Stimulated activated CD4-positive, alpha-beta T cell treated with anti-CD3 and anti-CD28 coated beads, TNF-alpha, amount 100 ng/mL, for 48 hours (primary cell): ENCODE measurements at regions not wholly inside any gene's neighbourhood (a gene's known extent, or its start where the extent isn't known, plus 50 kb on each side); places are given as distances from the start of the nearest gene placed in this dataset.
"Not testable (repeated sequence)": the region's sequence is repeated elsewhere in the genome, so short reads cannot be mapped to it uniquely, and the experiment has no call there.

Experiments used
- DNase-seq, 3 donors: peaks; one replicate each; pipeline ENCODE4 v3.0.0-alpha.2; 2020; ENCODE audit warnings: low read depth in 3 of 3

GRCh38 chr2:36058953-36059352, 296.6 kb upstream of the CRIM1 start:
- DNase-seq, result no peak

DNA sequence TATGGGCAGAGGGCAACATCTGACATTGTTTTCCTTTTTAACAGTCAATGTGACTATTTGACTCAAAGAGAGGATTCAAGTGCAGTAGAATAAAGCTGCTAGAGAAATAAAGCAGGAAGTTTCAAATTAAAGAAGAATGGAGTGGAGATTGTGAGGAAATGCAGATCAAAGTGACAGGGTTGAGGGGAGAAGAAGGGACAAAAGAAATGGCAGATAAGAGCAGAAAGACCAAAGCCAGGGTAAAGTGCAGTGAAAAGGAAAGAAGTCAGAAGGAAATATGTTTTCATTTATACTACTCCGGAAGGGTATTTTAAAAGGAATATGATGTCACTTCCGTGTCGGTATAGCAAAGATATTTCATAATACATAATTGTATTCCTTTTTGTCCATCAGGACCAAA, 297.5 kb upstream of the CRIM1 start:
- DNase-seq, result no peak

- no peak for DNase-seq
These were observed 302.8 kb upstream of the CRIM1 start for GRCh38 chr2:36052819-36053218.

DNA sequence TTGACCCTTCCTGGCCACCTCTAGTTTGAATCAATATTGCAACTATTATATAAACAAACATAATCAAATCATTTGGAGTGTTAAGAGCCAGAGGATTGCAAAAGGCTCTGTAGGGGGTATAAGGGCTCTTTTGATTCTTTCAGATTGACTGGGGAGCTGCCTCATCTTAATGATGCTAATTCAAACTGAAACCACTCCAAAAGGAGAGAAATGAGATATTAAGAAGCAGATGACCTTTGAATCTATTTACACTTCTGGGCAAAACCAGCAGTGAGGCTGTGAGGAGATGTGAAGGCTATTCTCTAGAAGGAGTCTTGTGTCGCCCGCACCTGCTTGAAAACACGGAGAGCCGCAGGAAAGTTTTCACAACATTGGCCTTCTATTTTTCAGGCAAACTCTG, 311.2 kb upstream of the CRIM1 start:
- DNase-seq, result no peak

DNA sequence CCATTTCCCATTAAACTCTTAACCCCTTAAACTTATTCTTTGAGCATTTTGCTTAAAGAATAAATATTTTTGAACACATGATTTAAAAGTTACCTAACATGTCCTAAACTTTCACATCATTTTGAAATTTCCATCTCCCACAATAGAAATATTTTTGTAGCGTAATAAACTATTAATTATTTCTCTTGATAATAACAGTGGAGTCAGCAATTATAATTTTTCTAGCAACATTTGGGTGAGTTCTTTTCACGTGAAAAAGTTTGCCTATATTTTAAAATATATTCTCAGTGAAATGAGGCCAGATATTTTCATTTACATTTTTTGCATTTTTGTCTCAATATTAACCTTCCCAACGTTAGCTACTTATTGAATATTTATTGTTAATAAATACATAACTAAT, 320.4 kb upstream of the CRIM1 start:
- no peak for DNase-seq

GRCh38 chr2:36032046-36032445, 323.5 kb upstream of the CRIM1 start:
- DNase-seq, result no peak

DNA sequence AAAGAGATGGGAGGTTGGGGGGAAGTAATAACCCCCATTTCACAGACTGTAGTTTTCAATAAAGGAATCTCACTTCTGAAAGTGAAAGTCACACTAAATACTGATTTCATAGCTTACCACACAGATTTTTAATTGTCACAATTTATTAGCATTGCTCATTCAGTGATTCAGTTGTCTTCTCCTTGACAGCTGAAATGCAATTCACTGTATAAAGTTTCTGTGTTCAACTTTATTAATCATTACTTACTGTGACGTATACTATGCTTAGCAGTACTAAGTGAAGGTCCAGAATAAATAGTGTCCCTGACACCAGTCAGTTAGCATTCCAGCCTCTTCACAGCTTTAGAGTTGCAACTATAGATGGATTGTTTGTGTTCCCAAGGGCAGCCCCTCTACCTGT, 324.1 kb upstream of the CRIM1 start:
- DNase-seq, result no peak

- no peak for DNase-seq
These were observed 328.0 kb upstream of the CRIM1 start for GRCh38 chr2:36027616-36028015.

- no peak for DNase-seq
These were observed 342.5 kb upstream of the CRIM1 start for GRCh38 chr2:36013064-36013463.

DNA sequence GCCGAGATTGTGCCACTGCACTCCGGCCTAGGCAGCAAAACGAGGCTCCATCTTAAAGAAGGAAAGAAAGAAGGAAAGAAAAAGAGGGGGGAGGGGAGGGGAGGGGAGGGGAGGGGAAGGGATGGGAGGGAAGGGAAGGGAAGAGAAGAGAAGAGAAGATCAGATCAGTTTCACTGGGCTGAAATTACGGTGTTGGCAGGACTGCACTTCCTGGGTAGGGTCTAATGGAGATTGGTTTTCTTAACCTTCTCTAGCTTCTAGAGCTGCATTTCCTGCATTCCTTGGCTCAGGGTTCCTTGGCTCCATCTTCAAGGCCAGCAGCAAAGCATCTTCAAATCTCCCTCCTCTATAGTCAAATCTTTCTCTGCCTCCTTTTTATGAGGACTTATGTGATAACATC, 349.1 kb upstream of the CRIM1 start:
- no peak for DNase-seq

GRCh38 chr2:36002941-36003340, 352.6 kb upstream of the CRIM1 start:
- DNase-seq, result no peak

- DNase-seq, result no peak
These were observed 358.1 kb upstream of the CRIM1 start for GRCh38 chr2:35997488-35997887.

GRCh38 chr2:35989503-35989902, 366.1 kb upstream of the CRIM1 start:
- no peak for DNase-seq

DNA sequence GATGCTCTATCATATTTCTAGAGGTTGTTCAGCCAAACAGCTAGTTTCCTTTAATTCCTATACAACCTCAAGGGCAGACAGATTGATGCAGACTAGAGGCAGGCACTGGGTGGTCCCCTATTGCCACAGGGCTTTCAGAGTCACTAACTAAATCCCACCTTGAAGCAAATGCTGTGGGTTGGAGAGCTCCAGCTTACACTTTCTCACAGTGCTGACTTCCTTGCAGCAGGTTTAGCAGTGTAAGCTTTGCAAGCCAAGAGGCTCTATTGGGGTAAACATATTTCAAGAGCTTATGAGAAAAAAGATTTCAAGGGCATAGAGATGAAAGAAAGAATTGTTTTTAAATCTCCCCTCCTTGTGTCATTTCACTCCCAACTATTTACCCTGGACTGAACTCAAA, 366.5 kb upstream of the CRIM1 start:
- DNase-seq, result no peak

- DNase-seq, result no peak
These were observed 368.7 kb upstream of the CRIM1 start for GRCh38 chr2:35986871-35987270.

- DNase-seq, result no peak
These were observed 377.4 kb upstream of the CRIM1 start for GRCh38 chr2:35978218-35978617.

GRCh38 chr2:35976611-35977010, 379.0 kb upstream of the CRIM1 start:
- DNase-seq, result no peak

DNA sequence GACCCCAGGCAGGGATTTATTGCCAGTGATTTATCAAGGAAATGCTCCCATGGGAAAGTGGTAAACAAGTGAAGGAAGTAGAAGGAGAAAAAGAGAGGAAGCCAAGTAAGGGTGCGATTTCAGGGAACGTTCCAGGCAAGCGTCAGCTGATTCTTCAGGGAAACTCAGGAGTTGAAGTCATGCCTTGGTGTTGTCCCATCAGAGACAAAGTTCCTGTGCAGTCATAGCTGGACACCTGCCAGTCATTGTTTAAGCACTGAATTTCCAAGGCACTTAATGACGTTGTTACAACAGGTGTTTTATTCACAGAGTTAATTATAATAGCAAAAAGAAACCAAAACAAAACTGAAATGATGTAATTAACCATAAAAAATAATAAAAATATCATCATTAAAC, 381.8 kb upstream of the CRIM1 start:
- no peak for DNase-seq

DNA sequence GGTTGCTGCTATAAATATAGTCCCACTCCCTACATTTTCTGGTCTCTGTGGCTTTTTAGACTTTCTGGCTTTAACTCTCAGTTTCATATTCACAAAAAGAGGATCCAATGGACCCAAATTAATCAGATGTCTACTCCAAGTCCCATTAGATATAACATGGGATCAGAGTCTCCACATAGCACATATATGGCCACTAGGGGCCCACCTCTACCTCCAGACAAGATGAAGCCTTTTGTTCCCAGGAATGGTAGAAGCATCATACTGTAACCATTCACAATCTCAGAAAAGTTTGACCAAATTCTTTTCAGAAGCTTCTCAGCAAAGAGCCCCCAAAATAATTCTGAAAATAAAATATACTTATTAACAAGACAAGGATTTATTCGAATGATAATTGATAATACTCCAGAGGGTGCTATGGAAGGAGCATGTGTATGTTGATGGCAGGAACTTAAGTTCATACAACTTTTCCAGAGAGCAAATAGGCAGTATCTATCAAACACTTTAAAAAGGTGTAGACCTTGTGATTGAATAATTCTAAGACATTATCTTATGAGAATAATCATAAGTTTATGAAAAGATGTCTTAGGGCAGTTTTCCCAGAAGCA, 382.3 kb upstream of the CRIM1 start:
- DNase-seq, result no peak

DNA sequence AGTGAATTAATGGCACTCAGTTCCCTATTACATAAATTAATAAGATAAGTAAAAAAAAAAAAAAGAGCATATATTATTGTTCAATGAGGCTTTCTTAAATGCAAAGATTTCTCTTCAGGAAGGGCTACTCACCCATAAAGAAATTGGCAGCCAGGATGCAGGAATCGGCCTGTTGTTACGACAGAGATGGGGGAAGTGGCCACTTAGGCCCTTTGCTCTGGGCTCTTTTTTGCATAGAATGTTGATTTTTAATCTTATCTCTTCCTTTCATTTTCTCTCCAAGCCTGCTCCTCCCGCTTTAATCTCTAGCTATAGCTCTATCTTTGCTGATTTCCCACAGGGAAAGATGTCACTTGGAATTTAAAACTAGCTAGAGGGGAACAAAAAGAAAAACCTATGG, 391.8 kb upstream of the CRIM1 start:
- DNase-seq, result no peak

DNA sequence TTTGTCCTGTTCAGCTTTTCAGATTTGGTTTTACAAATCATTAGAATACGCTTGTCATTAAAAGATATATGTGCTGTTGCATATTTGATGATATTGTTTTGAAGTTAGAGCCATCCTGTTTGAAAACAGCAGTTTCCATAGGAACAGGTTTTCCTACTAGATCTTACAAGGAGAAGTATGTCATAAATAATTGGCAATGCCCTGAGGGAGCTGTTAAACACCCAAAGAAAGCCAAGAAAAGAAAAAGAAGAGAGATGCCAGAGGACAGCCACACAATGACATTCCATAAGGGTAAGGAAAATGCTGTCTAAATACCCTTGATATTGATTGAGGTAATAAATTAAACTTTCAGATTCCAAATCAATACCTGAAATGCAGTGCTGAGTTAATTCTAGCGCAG, 392.2 kb upstream of the CRIM1 start:
- no peak for DNase-seq

- no peak for DNase-seq
These were observed 392.9 kb upstream of the CRIM1 start for GRCh38 chr2:35962585-35963146.

DNA sequence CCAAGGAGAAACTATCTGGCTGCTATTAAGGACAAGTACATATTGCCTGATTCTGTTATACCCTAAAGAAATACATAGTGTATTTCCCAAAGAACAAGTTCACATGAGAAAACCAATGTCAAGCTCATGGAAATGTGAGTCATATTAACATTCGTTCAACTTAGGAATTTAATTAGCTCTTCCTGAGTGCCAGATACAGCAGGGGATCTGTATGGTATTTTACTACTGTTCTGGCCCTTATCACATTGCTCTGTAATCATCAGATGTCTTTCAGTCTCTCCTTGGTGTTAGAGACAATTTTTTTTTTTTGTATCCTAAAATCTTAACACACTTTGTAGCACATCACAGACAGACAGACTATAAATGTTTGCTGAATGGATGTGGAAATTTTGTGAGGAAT, 395.0 kb upstream of the CRIM1 start:
- DNase-seq, result no peak

DNA sequence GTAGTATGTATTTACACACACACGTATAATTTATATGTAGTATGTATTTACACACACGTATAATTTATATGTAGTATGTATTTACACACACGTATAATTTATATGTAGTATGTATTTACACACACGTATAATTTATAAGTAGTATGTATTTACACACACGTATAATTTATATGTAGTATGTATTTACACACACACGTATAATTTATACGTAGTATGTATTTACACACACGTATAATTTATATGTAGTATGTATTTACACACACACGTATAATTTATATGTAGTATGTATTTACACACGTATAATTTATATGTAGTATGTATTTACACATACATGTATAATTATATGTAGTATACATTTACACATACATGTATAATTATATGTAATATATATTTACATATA, 398.5 kb upstream of the CRIM1 start:
- DNase-seq, result not testable (repeated sequence)
